ENCODE measurements at regions not wholly inside any gene's neighbourhood (a gene's known extent, or its start where the extent isn't known, plus 50 kb on each side); places are given as distances from the start of the nearest gene placed in this dataset.

DNA sequence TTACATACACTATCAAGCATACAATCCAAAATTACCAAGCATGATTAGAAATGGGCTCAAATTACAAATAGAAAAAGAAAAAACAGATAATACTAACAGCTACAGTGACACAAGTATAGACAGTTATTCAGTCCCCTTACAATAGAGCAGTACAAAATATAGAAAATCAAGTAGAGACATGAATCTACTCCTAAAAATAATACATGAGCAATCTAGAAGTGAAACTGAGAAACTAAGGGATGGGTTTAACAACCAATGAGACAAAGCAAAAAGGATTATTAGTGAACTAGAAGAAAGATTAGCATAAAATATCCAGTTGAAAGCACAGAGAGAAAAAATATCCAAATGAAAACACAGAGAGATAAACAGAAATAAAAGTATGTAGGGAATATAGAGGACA, 426.7 kb downstream of the TBC1D4 start:
- no peak overlapping the region for H3K27ac ChIP-seq (ENCODE audit: low read length)
- H3K4me3 ChIP-seq (ENCODE audit: low read length in 2 of 2), result no peak overlapping the region
- H3K27me3 ChIP-seq (ENCODE audit: control insufficient read depth in 1 of 2, insufficient read depth in 2 of 2, low read length in 2 of 2), result no peaks in the 10 kb centered on the region
- H3K4me1 ChIP-seq (ENCODE audit: control insufficient read depth, insufficient read depth, low read length), result no peaks in the 10 kb centered on the region
- H3K9ac ChIP-seq (ENCODE audit: low read length in 2 of 2), result no peak overlapping the region
- no peaks in the 10 kb centered on the region for H3K36me3 ChIP-seq (ENCODE audit: control insufficient read depth in 2 of 2, insufficient read depth in 2 of 2, low read length in 2 of 2)
- no peaks in the 10 kb centered on the region for H3K9me3 ChIP-seq (ENCODE audit: control insufficient read depth in 2 of 2, low read length in 2 of 2)

DNA sequence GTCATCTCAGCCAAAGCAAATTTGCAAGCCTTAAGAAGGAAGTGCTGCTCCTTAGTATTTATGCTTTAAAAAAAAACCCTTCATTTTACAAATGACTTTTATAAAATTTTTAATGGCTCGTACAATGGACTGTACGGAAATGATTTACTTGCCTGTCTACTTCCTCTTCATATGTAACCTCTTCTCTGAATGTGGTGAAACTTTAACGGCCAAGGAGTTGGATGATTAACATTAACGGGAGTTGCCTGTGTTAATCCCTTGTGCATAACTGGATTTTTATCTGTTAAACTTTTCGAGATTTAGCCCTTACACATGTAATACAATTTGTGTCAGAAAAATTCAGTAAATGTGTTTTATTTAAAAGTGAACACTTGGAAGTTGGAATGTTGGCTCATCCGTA, 429.4 kb downstream of the TBC1D4 start:
- no peaks in the 10 kb centered on the region for H3K9me3 ChIP-seq (ENCODE audit: control insufficient read depth in 2 of 2, low read length in 2 of 2)
- no peaks in the 10 kb centered on the region for H3K36me3 ChIP-seq (ENCODE audit: control insufficient read depth in 2 of 2, insufficient read depth in 2 of 2, low read length in 2 of 2)
- H3K27me3 ChIP-seq (ENCODE audit: control insufficient read depth in 1 of 2, insufficient read depth in 2 of 2, low read length in 2 of 2), result no peaks in the 10 kb centered on the region
- no peak overlapping the region for H3K4me3 ChIP-seq (ENCODE audit: low read length in 2 of 2)
- H3K9ac ChIP-seq (ENCODE audit: low read length in 2 of 2), result no peak overlapping the region
- no peak overlapping the region for H3K27ac ChIP-seq (ENCODE audit: low read length)
- no peaks in the 10 kb centered on the region for H3K4me1 ChIP-seq (ENCODE audit: control insufficient read depth, insufficient read depth, low read length)

DNA sequence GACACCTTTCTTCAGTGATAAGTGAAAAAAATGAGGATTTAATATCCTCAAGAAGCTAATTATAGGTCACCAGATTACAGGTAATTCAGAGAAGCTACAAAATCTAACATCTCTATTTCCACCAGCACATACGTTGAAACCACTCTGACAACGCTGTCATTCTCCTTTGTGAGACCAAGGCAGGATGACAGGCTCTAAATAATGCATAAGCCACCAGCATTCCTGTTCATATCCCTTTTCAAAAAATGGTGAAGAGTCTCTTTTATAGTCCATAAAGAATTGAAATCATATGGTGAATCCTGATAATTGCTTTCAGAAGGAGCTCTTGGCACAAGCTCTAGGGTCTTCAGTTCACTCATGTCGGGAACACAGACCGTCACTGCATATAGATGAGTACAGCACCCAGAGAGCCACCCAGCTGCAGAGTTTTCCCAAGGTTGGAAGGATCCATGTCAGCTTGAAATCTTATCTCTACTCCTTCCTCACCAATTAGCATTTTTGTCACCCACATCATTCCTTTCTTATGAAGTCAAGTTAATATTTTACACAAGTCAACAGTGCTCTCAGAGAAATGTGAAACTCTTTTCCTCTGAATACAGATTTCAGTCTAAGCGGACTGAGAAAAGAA, 431.4 kb downstream of the TBC1D4 start:
- H3K4me1 ChIP-seq (ENCODE audit: control insufficient read depth, insufficient read depth, low read length), result no peaks in the 10 kb centered on the region
- no peaks in the 10 kb centered on the region for H3K36me3 ChIP-seq (ENCODE audit: control insufficient read depth in 2 of 2, insufficient read depth in 2 of 2, low read length in 2 of 2)
- H3K4me3 ChIP-seq (ENCODE audit: low read length in 2 of 2), result no peak overlapping the region
- H3K9ac ChIP-seq (ENCODE audit: low read length in 2 of 2), result no peak overlapping the region
- H3K9me3 ChIP-seq (ENCODE audit: control insufficient read depth in 2 of 2, low read length in 2 of 2), result no peaks in the 10 kb centered on the region
- no peaks in the 10 kb centered on the region for H3K27me3 ChIP-seq (ENCODE audit: control insufficient read depth in 1 of 2, insufficient read depth in 2 of 2, low read length in 2 of 2)
- no peak overlapping the region for H3K27ac ChIP-seq (ENCODE audit: low read length)

DNA sequence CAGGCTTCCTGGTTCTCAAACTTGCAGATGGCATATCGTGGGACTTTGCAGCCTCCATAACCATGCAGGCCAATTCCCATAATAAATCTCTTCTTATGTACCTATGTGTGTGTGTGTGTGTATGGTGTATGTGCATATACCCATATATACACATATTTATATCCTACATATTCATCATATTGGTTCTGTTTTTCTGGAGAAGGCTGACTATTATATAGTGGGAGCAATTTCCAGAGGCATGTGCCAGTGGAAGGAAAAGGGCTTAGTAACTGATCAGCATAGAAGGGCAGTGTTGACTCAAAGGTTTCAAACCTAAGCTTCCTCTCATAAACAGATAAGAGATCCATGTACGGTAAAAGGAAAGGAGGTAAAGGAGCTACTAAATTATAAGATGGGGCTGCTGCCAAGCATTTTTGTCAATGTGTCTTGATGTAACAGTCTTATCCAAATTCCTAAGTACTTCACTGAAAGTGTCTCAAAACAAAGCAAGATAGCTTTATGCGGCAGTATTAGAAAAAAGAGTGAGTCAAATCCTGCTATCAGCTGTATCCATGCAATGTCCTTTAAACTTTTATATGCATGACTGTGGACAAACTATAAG, 432.1 kb downstream of the TBC1D4 start:
- H3K27ac ChIP-seq (ENCODE audit: low read length), result no peak overlapping the region
- no peak overlapping the region for H3K4me3 ChIP-seq (ENCODE audit: low read length in 2 of 2)

DNA sequence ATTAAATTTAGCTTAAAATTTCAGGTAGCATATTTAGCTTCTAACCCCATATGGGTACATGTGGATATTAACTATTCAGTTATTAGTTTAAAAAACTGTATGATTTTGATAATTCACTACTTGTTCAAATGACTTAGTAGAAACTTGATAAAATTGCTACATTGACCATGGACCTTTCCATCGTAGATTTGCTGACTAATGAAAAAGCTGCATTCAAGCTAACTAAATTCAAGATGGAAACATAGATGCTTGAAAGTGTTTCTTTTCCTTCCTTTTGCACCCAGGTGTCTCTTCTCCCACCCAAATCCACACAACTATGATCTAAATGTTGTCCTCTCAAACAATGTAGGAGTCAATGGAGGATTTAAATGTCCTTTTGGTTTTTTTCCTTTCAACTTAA, 439.2 kb downstream of the TBC1D4 start:
- H3K9me3 ChIP-seq (ENCODE audit: control insufficient read depth in 2 of 2, low read length in 2 of 2), result no peaks in the 10 kb centered on the region
- H3K27ac ChIP-seq (ENCODE audit: low read length), result no peak overlapping the region
- H3K4me3 ChIP-seq (ENCODE audit: low read length in 2 of 2), result no peak overlapping the region
- H3K9ac ChIP-seq (ENCODE audit: low read length in 2 of 2), result no peak overlapping the region
- H3K36me3 ChIP-seq (ENCODE audit: control insufficient read depth in 2 of 2, insufficient read depth in 2 of 2, low read length in 2 of 2), result no peaks in the 10 kb centered on the region
- H3K27me3 ChIP-seq (ENCODE audit: control insufficient read depth in 1 of 2, insufficient read depth in 2 of 2, low read length in 2 of 2), result no peaks in the 10 kb centered on the region
- H3K4me1 ChIP-seq (ENCODE audit: control insufficient read depth, insufficient read depth, low read length), result no peaks in the 10 kb centered on the region

More for the DNA sequence above, 432.1 kb downstream of the TBC1D4 start:
- Histone ChIP-seq H3K27me3 (ENCODE audit: control insufficient read depth in 1 of 2, insufficient read depth in 2 of 2, low read length in 2 of 2) (no peaks in the 10 kb centered on the region), H3K36me3 (ENCODE audit: control insufficient read depth in 2 of 2, insufficient read depth in 2 of 2, low read length in 2 of 2) (no peaks in the 10 kb centered on the region), H3K9ac (ENCODE audit: low read length in 2 of 2) (no peak overlapping the region), H3K4me1 (ENCODE audit: control insufficient read depth, insufficient read depth, low read length) (no peaks in the 10 kb centered on the region), H3K9me3 (ENCODE audit: control insufficient read depth in 2 of 2, low read length in 2 of 2) (no peaks in the 10 kb centered on the region)

DNA sequence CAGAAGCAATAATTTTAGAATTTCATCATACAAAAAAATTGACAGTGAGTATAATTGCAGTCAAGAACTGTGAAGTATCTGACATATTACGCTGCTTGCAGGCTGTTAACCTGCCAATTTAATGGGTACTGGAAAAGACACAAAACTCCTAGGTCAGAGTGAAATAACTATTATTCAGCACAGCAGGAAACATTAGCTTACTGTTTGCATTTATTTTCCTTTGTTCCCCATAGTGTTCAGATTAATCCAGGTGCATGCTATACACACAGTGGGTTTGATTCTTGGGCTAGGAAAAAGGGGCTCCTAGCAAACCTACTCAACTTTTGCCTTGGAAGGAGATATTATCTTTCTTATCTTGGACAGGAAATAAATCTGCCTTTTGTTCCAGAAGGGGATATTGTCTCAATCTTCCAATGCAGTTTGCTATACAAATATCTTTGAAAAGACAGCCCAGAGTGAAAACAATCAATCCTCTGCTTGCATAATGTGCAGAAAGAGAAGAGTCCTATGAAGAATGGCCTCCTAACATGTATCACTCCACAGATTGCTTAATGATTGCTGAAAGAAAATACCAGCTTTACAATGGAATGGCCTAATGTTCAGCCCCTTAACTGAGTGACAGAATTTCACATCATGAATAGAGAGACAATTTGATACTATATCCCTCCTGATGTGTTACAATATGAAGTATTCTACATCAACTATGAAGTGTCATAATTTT, 443.4 kb downstream of the TBC1D4 start:
- Histone ChIP-seq H3K36me3 (ENCODE audit: control insufficient read depth in 2 of 2, insufficient read depth in 2 of 2, low read length in 2 of 2) (no peaks in the 10 kb centered on the region), H3K27me3 (ENCODE audit: control insufficient read depth in 1 of 2, insufficient read depth in 2 of 2, low read length in 2 of 2) (no peaks in the 10 kb centered on the region)

DNA sequence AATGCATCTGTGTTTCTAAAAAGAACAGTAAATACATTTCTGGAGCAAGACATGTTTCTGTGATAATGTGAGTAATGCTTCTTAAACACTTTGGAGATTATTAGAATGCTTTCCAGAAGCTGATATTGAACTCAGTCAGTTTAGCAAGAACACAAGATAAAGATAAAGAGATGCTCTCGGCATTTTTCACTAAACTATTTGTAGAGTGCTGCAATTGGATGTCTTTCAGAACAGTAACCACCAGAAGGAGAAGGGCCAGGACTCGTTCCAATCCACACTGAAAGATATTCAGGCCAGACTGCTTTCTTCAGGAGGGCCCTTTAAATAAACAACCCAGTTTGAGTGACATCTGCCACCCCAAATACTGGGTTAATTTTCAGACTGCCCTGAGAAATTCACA, 456.0 kb downstream of the TBC1D4 start:
- H3K9me3 ChIP-seq (ENCODE audit: control insufficient read depth in 2 of 2, low read length in 2 of 2), result no peaks in the 10 kb centered on the region
- H3K4me3 ChIP-seq (ENCODE audit: low read length in 2 of 2), result no peak overlapping the region
- H3K9ac ChIP-seq (ENCODE audit: low read length in 2 of 2), result no peak overlapping the region
- no peaks in the 10 kb centered on the region for H3K36me3 ChIP-seq (ENCODE audit: control insufficient read depth in 2 of 2, insufficient read depth in 2 of 2, low read length in 2 of 2)
- no peaks in the 10 kb centered on the region for H3K27me3 ChIP-seq (ENCODE audit: control insufficient read depth in 1 of 2, insufficient read depth in 2 of 2, low read length in 2 of 2)
- no peaks in the 10 kb centered on the region for H3K4me1 ChIP-seq (ENCODE audit: control insufficient read depth, insufficient read depth, low read length)
- H3K27ac ChIP-seq (ENCODE audit: low read length), result no peak overlapping the region

More for the DNA sequence above, 443.4 kb downstream of the TBC1D4 start:
- Histone ChIP-seq H3K9me3 (ENCODE audit: control insufficient read depth in 2 of 2, low read length in 2 of 2) (peaks cover 3 to 7% of the 10 kb centered on the region in 2 donors), H3K9ac (ENCODE audit: low read length in 2 of 2) (no peak overlapping the region), H3K27ac (ENCODE audit: low read length) (no peak overlapping the region), H3K4me1 (ENCODE audit: control insufficient read depth, insufficient read depth, low read length) (no peaks in the 10 kb centered on the region), H3K4me3 (ENCODE audit: low read length in 2 of 2) (no peak overlapping the region)

DNA sequence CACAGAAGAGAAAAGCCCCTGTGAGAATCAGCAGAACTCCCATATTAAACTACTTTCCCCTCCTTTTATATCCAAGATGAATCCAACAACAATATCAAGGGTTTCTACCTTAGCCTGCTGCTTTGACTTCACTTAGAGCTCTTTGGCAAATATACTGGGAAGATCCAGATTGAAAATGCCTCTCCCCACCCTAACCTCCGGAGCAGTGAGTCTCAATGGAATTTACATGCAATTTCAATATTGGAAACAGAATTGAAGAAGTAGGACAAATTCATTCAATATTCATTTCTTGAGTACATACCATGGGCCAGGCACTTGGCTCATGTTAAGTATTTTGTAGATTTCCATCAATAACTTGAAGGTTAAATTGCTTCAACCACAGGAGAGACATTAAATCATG, 457.4 kb downstream of the TBC1D4 start:
- H3K27ac ChIP-seq (ENCODE audit: low read length), result no peak overlapping the region
- H3K4me3 ChIP-seq (ENCODE audit: low read length in 2 of 2), result no peak overlapping the region
- no peaks in the 10 kb centered on the region for H3K36me3 ChIP-seq (ENCODE audit: control insufficient read depth in 2 of 2, insufficient read depth in 2 of 2, low read length in 2 of 2)
- H3K4me1 ChIP-seq (ENCODE audit: control insufficient read depth, insufficient read depth, low read length), result no peaks in the 10 kb centered on the region
- no peaks in the 10 kb centered on the region for H3K9me3 ChIP-seq (ENCODE audit: control insufficient read depth in 2 of 2, low read length in 2 of 2)
- H3K9ac ChIP-seq (ENCODE audit: low read length in 2 of 2), result no peak overlapping the region
- no peaks in the 10 kb centered on the region for H3K27me3 ChIP-seq (ENCODE audit: control insufficient read depth in 1 of 2, insufficient read depth in 2 of 2, low read length in 2 of 2)

DNA sequence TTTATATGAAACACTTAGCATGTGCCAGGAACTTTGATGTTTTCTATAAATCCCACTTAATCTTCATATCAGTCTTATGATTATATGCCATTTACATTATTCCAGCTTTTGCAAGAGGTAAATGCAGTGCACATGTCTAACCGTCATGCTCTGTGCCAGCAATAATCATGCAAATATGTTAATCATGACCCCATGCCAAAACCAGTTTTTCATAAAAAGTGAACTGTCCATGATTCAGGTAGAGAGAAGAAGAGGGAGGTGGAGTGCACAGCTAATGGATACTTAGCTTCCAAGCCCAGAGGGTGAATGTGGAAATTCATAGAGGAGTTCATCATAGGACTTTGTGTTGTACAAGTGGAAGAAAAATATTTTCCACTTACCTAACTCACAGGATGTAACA, 458.4 kb downstream of the TBC1D4 start:
- Histone ChIP-seq H3K36me3 (ENCODE audit: control insufficient read depth in 2 of 2, insufficient read depth in 2 of 2, low read length in 2 of 2) (no peaks in the 10 kb centered on the region), H3K27ac (ENCODE audit: low read length) (no peak overlapping the region), H3K27me3 (ENCODE audit: control insufficient read depth in 1 of 2, insufficient read depth in 2 of 2, low read length in 2 of 2) (no peaks in the 10 kb centered on the region), H3K9me3 (ENCODE audit: control insufficient read depth in 2 of 2, low read length in 2 of 2) (no peaks in the 10 kb centered on the region), H3K9ac (ENCODE audit: low read length in 2 of 2) (no peak overlapping the region), H3K4me3 (ENCODE audit: low read length in 2 of 2) (no peak overlapping the region), H3K4me1 (ENCODE audit: control insufficient read depth, insufficient read depth, low read length) (no peaks in the 10 kb centered on the region)

DNA sequence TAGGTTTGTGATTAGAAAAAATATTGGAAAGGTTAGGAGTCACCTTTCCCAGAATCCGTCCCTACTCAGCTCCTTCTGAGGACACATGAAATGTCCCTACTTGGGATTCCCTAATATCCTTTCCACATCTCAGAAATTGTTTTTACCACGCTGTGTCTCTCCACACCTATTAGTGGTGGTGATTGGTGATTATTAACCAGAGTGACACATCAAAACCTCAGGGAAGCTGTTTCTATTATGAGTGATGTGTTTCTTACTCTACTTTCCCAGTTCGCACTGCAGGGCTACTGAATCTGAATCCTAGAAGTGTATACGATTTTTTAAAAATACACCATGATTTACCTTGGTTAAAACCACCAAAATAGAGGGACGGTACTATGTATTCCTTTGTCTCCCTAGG, 460.8 kb downstream of the TBC1D4 start:
- no peak overlapping the region for H3K9ac ChIP-seq (ENCODE audit: low read length in 2 of 2)
- H3K4me1 ChIP-seq (ENCODE audit: control insufficient read depth, insufficient read depth, low read length), result no peaks in the 10 kb centered on the region
- no peaks in the 10 kb centered on the region for H3K27me3 ChIP-seq (ENCODE audit: control insufficient read depth in 1 of 2, insufficient read depth in 2 of 2, low read length in 2 of 2)
- no peaks in the 10 kb centered on the region for H3K36me3 ChIP-seq (ENCODE audit: control insufficient read depth in 2 of 2, insufficient read depth in 2 of 2, low read length in 2 of 2)
- no peak overlapping the region for H3K27ac ChIP-seq (ENCODE audit: low read length)
- H3K9me3 ChIP-seq (ENCODE audit: control insufficient read depth in 2 of 2, low read length in 2 of 2), result no peaks in the 10 kb centered on the region
- no peak overlapping the region for H3K4me3 ChIP-seq (ENCODE audit: low read length in 2 of 2)

DNA sequence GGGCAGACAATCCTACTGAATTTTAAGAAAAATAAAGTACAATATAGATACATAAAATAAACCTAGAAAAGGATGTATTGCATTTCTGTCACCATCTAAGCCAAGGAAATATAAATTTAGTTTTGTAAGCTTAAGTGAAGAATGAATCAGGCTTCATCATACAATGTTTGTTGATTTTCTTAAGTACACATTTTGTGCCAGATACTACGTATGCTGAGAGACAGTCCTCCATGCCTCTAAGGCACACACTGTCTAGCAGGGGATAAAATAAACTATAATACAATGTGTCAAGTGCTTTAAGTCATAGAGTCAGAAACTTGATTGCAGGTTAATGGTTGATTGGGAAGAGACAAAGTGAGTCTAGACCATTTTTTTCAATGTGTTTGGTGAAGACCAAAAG, 465.7 kb downstream of the TBC1D4 start:
- H3K36me3 ChIP-seq (ENCODE audit: control insufficient read depth in 2 of 2, insufficient read depth in 2 of 2, low read length in 2 of 2), result no peaks in the 10 kb centered on the region
- no peaks in the 10 kb centered on the region for H3K4me1 ChIP-seq (ENCODE audit: control insufficient read depth, insufficient read depth, low read length)
- no peak overlapping the region for H3K27ac ChIP-seq (ENCODE audit: low read length)
- H3K9me3 ChIP-seq (ENCODE audit: control insufficient read depth in 2 of 2, low read length in 2 of 2), result no peaks in the 10 kb centered on the region
- peaks cover 0 to 3% of the 10 kb centered on the region in 2 donors for H3K27me3 ChIP-seq (ENCODE audit: control insufficient read depth in 1 of 2, insufficient read depth in 2 of 2, low read length in 2 of 2)
- no peak overlapping the region for H3K9ac ChIP-seq (ENCODE audit: low read length in 2 of 2)
- no peak overlapping the region for H3K4me3 ChIP-seq (ENCODE audit: low read length in 2 of 2)

Measured in stomach smooth muscle (tissue), 2 donors.